GM21390 (cell line): ENCODE measurements at regions not wholly inside any gene's neighbourhood (a gene's known extent, or its start where the extent isn't known, plus 50 kb on each side); places are given as distances from the start of the nearest gene placed in this dataset.
"Not testable (repeated sequence)": the region's sequence is repeated elsewhere in the genome, so short reads cannot be mapped to it uniquely, and the experiment has no call there.

Source experiments
- ATAC-seq: cut with Tn5 transposase; IDR thresholded peaks from one replicate; pipeline ENCODE4 v1.9.1; 2021; ENCODE audit not compliant: unreplicated experiment

DNA sequence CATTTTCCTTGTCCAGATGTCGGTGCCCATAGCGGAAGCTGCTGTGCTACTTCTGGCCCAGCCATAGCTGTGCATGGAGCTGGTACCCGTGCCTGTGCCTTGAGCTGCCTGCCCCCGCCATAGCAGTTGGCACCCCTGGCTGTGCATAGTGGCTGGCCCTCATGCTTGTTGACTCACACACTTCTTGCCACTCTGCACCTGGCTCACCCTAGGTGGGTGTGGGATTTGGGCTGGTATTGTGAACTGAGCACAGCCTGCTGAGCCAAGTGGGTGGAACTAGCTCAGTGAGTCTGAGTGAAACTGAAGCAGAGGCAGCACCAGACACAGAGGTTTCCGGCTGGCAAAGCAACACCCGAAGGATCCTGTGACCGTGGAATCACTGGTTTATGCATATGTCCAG, 689.5 kb upstream of the EYS start:
- ATAC-seq: no peak

GRCh38 chr6:66396145-66396544, 689.1 kb upstream of the EYS start:
- ATAC-seq: no peak

- ATAC-seq: no peak
Measured at GRCh38 chr6:66390393-66390792, 683.4 kb upstream of the EYS start.

DNA sequence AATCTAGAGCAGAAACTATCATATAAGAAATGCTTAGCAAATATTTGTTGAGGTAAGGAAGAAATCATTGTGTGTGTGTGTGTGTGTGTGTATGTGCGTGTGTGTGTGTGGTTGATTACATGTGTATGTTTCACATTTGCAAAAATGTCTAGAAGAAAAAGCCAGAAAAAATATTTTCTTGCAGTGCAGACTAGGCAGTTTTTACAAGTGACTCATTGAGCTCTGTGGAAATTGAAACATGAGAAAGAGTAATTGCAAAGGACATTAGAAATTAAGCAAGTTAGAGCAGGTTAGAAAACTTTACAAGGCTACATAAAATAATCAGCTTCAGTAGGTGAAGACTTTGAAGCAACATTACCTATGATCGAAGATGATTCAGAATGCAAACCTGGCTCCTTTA, 669.0 kb upstream of the EYS start:
- ATAC-seq: no peak

- ATAC-seq: no peak
Measured at GRCh38 chr6:66369407-66369806, 662.4 kb upstream of the EYS start.

GRCh38 chr6:66362888-66363287, 655.9 kb upstream of the EYS start:
- no peak for ATAC-seq

DNA sequence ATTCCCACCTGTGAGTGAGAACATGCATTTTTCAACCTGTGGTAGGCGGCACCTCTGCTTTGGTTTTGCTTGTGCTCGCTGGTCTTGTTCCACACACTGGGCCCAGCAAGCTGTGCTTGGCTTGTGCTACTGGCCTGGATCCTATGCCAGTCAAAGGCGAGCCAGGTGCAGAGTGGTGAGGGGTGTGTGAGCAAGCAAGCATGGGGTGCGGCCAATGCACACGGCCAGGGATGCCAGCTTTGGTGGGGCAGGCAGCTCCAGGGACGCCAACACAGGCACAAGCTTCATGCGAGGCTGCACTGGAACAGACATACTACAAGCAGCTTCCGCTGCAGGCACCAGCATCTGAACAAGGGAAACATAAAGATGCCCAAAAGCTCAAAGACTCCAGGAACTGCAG, 654.9 kb upstream of the EYS start:
- ATAC-seq: no peak

GRCh38 chr6:66357781-66358180, 650.8 kb upstream of the EYS start:
- no peak for ATAC-seq

DNA sequence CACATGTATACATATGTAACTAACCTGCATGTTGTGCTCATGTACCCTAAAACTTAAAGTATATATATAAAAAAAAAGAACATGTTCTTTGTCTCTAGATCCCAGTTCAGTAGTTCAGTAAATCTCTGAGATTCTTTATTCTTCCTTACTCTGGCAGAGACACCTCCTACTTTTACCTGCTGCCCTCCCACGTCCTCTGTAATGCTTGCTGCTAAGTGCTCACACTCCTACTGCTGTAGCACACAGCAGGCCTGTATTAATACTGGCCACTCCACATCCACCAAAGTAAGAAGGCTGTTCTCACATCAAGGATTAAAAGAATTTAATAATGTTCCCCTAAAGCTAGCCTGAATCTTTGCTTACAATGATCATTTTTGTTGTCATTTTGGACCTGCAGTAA, 648.4 kb upstream of the EYS start:
- ATAC-seq: no peak

DNA sequence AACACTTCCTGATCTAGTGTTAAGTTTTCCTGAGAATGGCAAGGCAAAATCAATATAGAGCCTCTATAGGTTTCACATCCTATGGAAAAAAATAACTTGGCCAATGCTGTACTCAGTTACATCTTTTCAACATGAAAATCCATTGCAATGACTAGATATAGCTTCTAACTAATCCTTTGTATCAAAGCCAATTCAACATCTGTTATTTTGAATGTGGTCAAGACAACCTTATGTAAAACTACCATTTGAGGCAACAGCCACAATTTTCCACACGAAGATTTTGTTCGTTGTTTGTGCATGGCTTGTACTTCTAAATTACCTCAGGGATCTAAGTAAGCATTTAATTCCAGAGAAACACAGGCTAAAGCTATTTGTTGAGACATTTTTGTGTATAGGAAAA, 637.8 kb upstream of the EYS start:
- no peak for ATAC-seq

- no peak for ATAC-seq
Measured at GRCh38 chr6:66340736-66341135, 633.7 kb upstream of the EYS start.

DNA sequence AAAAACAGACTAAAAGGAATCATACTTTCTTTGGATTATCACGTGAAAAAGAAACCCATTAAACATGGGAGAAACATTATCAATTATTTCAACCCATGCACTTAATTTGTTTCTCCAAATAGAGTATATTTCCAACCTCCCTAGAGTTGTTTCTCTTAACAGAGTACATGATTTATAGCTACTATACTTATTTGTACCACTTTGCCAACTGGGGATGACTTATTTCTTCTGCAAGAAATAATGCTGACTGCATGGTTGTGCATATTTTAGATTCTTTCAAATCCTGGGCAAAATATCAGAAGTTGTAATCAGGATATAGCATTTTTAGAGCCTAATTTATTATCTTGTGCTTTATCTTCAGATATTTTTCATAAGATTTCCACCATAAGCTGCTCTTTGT, 629.1 kb upstream of the EYS start:
- ATAC-seq: no peak

DNA sequence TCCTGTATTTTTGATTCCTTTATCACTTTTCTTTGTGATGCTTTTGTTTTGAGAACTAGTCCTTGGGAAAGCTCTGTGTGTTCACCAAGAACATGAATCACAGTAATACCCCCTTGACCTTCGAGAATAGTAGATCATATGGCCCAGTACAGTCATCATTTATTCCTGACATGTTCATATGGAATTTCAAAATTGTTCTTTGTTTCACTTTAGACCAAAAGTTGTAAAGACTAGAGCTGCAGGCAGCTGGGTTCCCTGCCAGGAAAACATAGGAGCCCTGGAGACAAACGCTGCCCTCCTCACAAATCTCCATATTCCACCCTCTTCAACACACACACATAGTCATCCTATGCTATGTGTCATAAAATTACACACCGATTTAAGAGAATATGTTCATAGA, 621.2 kb upstream of the EYS start:
- no peak for ATAC-seq

GRCh38 chr6:66326228-66326627, 619.2 kb upstream of the EYS start:
- ATAC-seq: no peak

GRCh38 chr6:66321017-66321416, 614.0 kb upstream of the EYS start:
- no peak for ATAC-seq

GRCh38 chr6:66307490-66307889, 600.5 kb upstream of the EYS start:
- ATAC-seq: no peak

GRCh38 chr6:66291905-66292304, 584.9 kb upstream of the EYS start:
- no peak for ATAC-seq

DNA sequence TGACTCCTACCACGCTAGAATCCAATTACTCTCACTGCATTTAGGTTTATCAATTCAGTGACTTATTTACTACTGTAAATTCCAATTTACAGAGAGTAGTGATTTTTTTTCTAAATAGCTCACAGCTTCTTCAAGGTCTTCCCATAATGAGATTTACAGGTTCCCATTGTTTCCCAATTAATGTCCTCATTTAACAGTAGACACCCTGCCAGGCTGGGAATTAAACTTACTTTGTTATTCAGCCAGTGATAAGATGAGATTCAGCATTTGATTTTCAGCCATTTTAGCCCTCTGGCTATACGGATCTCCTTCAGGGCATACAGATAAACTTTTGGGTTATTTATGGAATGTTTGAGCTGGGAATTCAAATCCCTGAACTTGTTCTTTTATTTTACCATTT, 582.9 kb upstream of the EYS start:
- no peak for ATAC-seq

DNA sequence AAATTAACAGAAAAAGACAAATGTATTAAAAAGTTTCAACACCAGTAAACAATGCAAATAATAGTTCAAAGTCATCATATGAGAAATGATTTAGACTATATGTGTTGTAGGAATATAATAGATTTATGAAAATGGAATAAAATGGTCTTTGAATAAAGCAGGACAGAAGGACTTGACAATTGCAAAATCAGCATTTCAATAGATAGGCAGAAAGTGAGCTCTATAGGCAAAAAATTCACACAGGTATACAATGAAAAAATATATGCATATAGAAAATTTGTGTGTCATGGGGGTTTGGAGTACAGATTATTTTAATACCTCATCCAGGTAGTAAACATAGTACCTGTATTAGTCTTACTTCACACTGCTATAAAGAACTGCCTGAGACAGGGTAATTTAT, 571.1 kb upstream of the EYS start:
- ATAC-seq: no peak

DNA sequence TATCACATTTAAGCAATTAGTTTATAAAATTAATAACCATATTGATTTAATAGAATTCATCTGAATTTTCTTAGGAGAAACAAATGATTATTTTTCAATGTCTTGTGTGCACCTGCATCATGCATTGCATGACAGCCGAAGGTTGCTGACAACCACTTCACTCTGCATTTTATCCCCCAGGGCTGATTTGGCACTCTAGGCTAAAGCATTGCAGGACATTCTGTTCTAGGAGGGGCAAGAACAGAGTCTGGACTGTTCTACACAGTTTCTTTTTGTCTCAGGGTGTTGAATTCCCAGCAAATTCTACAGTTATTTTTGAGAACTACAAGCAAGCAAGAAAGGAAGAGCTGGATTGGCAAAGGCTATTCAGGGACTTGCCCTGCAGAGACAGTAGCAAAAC, 570.4 kb upstream of the EYS start:
- no peak for ATAC-seq

- ATAC-seq: no peak
Measured at GRCh38 chr6:66265737-66266136, 558.7 kb upstream of the EYS start.

DNA sequence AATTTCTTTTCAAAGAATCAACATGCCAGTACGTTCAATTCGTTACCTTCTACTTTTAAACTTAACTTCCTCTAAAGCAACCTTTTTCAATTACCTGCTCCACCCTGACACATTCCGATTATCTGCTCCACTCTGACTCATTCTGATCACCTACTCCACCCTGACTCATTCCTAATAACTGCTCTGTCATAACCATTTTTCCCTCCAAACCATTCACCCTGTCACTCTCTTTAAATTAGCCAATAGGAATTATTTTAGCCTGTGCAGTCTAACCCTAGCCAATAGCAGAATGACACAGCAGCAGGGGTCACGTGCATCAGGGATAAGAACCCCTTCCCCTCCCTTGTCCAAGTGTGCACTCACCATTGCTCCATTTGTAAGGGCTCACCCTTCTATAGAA, 557.4 kb upstream of the EYS start:
- no peak for ATAC-seq

DNA sequence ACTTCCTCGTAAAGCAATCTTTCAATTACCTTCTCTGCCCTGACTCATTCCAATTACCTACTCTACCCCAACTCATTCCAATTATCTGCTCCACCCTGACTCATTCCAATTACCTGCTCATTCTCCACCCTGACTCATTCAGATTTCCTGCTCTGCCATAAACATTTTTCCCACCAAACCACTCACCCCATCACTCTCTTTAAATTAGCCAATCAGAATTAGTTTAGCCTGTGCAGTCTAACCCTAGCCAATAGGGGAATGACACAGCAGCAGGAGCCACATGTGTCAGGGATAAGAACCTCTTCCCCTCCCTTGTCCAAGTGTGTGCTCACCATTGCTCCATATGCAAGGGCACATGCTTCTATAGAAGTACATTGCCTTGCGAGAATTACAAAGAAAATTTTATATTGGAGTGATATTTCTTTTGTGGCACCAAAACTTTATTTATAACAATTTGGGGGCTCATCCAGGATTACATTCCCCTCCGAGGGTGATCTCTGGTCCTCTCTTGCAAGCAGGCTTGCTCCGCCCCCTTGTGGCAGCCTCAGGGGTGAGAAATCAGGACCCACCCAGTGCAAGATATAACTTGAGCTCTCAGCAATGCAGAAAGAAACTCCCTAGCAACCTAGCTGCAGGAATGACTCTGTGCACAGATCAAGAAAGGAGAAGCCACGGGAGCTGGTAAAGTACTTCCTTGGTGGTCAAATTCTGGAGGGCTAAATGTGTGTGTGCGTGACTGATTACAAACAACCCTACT, 551.9 kb upstream of the EYS start:
- not testable (repeated sequence) for ATAC-seq
